Skeletal muscle cell (primary cell): ENCODE measurements at regions not wholly inside any gene's neighbourhood (a gene's known extent, or its start where the extent isn't known, plus 50 kb on each side); places are given as distances from the start of the nearest gene placed in this dataset.
A peak's percentile ranks its signal among the peaks of the same experiment; 100 is the strongest.
"Not testable (repeated sequence)": the region's sequence is repeated elsewhere in the genome, so short reads cannot be mapped to it uniquely, and the experiment has no call there.

Experiments
- DNase-seq: peaks from one replicate; pipeline ENCODE4 v3.0.0-alpha.2; 2010; ENCODE audit warnings: low read depth
- H3K4me3 ChIP-seq: 2 replicates; pipeline ENCODE4 v1.5.1; 2011; ENCODE audit warnings: low read depth, mild to moderate bottlenecking, control low read depth, low read length, moderate library complexity

DNA sequence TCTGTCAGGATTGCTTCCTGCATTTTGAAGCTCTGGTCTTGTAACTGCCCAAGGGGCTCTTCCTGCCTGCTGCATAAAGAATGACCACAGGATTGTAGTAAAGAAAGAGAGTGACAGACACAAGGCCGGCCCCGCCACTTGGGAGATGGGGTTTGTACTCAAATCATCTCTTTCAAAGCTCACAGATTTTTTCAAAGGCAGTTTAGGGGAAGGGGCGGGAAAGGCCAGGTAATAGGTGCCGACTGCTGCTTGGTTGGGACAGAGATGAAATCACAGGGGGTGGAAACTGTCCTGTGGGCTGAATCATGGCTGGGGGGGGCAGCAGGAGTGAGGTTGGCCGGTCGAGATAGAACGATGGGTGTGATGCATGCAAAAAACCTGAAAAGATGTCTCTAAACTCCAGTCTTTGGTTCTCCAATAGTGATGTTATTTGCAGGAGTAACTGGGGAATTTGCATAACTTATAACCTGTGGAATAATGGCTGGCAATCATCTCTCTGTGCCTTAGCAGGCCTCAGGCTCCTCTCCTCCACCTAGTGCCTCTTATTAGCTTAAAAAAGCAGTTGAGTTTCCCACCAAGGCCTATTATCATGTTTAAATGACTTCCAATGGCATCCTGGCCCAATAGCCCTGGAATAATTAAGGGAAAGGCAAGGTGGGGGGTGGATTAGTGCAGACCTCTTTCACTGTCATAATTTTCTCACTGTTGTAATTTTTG, 778.4 kb upstream of the FRG1 start:
- H3K4me3 ChIP-seq = no peak overlapping the region
- DNase-seq = no peak

DNA sequence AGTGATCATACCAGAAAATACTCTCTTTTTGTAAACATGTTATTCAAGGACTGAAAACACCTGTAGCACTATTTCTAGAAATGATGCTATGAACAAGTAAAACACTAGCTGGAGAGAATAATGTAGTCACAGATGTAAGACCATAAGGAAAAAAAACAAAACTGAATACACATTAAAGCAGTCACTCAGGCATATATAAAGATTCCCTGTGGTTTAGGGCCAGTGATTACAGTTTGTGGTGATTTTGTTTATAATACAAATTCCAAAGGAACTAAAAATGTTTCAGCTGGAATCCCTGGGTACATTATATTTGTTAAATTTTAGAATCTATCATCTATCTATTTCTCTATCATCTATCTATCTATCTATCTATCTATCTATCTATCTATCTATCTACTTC, 777.8 kb upstream of the FRG1 start:
- DNase-seq = no peak
- H3K4me3 ChIP-seq = no peak overlapping the region

DNA sequence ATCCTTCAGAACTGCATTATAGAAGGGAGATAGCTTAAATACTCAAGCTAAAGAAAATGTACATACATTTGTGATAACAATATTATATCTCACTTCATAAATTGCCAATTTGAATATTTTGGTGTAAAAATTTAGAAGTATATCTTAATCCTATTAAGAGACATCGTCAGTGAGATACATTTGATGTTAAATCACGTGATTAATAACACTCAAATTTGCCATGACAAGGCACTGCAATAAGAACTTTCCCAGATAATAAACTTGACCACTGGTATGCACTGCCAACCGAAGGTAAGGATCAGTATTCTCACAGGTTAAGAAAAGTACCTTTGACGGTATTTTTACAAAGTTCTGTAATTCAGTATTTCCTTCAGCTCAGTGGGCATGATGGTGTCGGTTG, 764.7 kb upstream of the FRG1 start:
- no peak for DNase-seq

DNA sequence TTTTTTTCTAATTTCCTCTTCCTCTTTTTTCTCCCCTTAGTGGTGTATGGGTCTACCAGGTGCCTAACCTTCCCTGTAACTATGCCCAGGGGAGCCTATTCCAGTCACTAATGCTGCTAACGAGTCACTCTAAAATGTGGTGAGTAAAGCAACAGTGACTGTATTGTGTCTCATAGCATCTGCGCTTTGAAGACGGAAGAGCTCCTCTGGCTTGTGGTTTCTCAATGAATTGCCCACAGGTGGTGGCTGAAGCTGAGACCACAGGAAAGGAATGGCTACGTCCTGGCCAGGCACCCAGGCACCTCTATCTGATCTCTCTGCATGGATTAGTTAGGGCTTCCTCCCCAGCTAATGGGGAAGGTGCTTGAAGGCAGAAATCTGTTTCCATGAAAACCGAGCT, 763.5 kb upstream of the FRG1 start:
- DNase-seq = no peak
- H3K4me3 ChIP-seq = no peak overlapping the region

More for the DNA sequence above, 764.7 kb upstream of the FRG1 start:
- no peak overlapping the region for H3K4me3 ChIP-seq

DNA sequence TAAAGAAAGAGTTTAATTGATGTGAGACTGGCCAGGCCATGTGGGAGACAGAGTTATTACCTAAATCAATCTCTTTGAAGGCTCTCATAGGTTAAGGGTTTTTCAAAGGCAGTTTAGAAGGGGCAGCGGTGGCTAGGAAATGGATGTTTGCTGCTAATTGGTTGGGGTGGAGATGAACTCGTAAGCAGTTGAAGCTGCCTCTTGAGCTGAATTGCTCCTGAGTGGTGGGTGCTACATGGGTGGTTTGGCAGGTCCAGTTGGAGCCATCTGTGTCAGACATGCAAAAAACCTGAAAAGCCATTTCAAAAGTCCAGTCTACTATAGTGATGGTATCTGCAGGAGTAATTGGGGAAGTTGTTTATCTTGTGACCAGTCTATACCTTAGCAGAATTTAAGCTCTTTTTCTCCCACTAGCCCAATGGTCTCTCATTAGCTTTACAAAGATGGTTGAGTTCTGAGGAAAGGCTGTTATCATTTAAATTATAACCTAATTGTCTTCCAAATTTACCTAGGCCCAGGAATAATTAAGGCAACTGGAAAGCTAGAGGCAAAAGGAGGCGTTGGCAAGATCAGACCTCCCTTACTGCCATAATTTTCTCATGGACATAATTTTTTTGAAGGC, 762.4 kb upstream of the FRG1 start:
- no peak overlapping the region for H3K4me3 ChIP-seq
- no peak for DNase-seq

DNA sequence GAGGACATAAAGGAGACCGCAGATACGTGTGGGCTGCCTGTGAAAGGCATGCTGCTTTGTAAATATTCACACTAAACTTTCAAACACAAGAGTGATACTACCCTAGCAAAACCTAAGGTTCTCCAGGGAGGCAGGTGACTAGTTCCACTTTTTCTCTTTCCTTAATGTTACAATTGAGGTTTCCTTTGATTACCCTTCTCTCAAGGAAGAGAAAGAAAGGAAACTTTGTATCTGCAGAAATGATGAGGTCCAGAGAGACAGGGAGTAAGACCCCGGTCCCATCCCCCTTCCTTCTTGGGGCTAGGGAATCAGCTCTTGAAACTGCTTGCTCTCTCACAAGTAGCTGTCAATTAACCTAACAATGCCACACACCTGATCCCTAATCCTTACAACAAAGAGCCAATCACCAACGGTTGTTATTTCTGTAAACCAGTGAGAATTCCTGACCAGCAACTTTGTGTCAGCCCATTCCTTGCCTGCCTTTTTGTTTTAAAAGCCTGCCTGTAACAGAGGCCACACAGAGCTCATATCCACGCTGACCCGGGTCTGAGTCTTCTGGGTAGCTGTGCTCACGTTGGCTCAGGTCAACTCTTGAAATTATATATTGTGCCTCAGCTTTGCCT, 754.8 kb upstream of the FRG1 start:
- H3K4me3 ChIP-seq = no peak overlapping the region
- no peak for DNase-seq

DNA sequence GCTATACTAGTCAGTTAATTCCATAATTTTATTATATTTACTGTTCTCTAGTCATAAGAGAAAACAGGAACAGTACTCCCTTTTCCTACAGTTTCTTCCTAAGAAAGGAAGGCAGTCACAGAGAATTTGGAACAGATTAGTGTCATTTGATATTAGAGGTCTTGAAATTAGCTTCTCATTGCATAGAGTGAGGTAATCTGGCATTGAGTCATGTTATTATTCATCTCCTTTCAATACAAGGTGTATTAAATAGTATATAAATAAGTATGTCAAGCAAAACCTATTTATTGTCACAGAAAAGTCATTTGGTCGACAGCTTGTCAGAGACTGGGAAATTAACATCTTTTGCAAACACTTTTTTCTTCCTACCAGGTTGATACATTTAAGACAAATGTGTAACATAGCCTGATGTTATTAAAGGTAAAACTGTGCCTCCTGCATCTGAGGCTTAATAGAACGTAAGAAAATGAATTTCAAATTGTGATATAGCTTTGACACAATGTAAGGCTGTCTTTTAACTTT, 753.1 kb upstream of the FRG1 start:
- no peak overlapping the region for H3K4me3 ChIP-seq
- DNase-seq = no peak

DNA sequence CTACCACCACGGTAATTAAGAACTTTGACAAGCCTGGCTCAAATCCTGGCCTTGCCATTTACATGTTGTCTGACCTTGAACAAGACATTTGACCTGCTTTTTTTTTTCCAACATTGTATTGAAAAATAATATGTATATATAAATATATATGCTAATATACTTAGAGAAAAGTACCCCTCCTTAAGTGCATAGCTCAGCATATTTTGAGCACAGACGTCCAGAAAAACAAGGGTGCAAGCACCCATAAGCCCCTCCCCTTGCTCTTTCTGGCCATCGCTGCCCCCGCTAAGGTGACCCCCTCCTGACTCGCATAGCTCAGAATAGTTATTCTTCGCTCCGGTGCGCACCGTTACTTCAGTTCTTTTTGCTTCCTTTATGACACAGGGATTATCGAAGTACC, 742.0 kb upstream of the FRG1 start:
- no peak overlapping the region for H3K4me3 ChIP-seq
- DNase-seq = no peak

DNA sequence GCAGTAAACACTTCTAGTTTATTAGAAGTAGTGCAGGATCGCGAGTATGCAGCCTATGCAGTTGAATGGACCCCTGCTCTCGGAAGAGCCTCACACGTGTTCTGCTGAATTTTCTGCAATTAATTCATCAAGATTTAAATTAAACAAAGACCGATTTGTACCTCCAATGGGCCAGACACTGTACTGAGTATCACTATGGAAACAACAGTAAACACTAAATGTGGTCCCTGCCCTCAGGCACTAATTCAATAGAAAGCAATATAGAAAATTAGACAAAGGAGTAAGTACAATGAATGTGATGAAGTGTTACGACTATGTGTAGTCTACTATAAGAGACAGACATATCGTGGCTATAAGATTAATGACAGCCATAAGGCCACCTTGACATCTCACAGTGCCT, 740.3 kb upstream of the FRG1 start:
- no peak overlapping the region for H3K4me3 ChIP-seq
- no peak for DNase-seq

DNA sequence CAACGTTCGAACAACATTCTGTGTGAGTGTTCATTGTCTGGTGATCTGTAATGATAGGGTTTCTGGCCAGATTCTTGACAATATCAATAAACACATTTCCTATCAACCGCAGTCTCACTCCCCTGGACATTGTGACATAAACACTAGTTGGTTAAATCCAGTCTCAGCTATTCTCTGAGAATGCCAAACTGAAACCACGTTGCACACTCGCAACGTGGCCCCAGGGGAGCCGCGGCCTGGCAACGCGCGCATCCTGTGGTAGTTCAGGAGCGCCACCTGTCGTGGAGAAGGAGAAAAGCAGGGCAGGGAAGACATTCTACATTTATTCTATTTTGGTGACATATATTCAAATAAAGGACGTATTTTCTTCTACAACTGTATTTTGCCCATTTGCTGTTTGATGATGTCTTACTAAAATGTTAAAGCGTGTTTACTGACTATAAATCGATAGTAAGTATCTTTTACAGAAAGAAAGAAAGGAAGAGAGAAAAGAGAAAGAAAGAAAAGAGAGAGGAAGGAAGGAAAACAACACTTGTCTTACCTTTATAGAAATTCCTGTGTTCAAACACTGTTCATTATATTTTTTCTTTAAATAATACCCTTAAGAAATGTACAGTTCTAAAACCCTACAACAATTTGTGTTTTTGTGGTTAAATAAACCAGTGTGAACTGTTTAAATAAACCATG, 738.3 kb upstream of the FRG1 start:
- H3K4me3 ChIP-seq = peak overlapping the region; percentile 31
- DNase-seq = peak; percentile 79

DNA sequence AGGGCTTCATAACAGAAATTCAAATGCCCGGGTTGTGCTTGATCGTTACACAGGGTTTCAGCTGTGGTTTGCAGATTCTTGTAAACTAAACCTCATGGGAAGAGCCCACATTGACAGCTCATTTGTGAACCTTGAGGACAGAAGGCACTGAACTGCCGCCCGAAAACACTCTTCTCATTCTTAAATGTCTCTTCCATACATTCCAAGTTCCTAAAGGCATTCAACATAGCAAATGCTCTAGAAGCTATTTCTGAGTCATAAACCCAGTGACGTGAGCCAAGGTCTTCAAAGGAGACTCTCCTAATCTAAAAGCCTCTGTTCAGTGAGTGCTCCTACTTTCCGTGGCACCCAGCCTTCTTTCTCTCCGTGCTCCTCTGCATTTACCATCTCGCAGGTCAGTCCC, 737.8 kb upstream of the FRG1 start:
- DNase-seq = peak; percentile 47
- H3K4me3 ChIP-seq = no peak overlapping the region

DNA sequence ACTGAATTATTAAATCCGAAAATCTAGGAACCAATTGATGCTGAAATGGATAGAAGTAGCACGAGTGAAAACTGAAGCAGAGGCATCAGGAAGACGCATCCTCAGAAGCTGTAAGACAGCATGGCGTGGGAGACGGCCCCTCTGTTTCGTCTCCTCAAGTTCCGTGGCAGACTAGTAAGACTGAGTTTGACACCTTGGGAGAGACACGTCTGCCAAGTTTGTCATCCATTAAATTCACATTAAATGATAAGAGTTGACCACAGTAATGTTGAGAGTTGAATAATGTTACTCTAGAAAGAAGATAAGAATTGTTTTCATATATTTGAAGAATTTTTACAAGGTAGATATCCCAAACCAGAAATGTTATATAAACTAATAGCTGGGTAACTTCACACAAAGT, 736.1 kb upstream of the FRG1 start:
- H3K4me3 ChIP-seq = no peak overlapping the region
- no peak for DNase-seq

DNA sequence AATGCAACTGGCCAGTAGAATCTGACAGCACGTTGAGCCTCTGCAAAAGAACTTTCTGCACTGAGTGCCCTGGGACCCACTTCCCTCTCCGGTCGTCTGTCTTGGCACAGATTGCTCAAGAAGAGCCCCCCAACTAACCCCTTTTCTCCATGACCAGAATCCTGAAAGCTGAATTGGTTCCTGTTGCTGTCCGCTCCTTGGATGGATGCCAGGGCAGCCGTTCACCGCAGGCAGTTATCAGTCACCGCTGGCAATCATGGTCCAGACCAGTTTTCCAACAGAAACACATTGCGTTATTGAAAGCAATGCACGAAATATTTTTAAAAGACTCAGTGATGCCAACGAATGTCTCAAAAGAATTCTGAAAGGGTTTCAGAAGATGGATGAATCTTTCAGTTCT, 733.7 kb upstream of the FRG1 start:
- H3K4me3 ChIP-seq = no peak overlapping the region
- no peak for DNase-seq

DNA sequence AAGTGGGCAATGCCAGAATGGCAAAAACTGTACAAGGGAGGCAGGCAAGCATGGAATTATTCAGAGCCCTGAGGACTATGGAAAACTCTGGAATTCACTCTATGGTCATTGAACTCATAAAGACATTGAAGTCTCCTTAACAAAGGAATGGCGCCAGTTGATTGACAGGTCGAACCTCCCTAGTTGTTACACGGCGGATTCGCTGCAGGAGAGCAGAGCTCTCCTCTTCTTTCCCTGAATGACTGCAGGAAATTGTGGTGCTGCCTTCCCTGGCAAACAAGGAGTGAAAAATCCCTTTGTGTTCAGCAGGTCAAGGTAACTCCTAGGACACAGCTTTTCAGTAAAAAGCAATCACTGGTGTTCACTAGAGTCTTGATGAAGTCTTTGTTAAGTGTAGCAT, 732.8 kb upstream of the FRG1 start:
- no peak overlapping the region for H3K4me3 ChIP-seq
- DNase-seq = no peak

DNA sequence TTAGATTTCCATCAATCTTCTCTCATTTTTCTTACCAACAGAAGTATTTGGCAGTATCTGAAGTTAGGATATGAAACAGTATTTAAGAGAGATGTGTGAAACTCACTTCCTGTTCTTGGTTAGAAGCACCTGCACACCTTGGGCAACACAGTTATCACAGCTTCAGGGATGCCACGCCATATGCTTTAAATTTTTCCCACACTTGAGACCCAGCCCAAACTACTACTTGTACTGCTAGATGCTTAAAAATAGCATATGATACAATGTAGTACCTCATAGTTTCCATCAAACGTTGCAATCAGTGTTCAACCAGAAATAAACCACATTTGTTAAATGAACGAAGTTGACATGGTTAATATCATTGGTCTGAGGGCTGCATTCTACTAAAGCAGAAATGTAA, 725.1 kb upstream of the FRG1 start:
- no peak for DNase-seq

DNA sequence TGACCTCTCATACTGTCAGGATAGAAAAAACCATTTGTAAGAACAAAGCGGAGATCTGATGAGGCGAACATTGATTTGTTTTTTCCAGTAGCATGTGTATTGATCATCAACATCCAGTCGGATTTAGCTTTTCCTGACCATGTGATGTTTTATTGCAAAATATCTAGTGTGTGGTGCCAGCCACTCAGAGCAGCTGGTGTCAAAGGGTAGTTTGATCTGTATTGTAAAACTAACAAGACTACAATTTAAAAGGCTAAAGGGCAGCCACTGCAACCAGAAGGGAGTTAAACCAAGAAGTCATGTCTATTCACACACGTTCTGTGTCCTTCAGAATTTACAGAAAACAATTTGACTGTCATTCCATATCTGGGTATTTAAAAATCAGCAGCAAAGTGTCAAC, 719.0 kb upstream of the FRG1 start:
- H3K4me3 ChIP-seq = no peak overlapping the region
- no peak for DNase-seq

More for the DNA sequence above, 725.1 kb upstream of the FRG1 start:
- no peak overlapping the region for H3K4me3 ChIP-seq

DNA sequence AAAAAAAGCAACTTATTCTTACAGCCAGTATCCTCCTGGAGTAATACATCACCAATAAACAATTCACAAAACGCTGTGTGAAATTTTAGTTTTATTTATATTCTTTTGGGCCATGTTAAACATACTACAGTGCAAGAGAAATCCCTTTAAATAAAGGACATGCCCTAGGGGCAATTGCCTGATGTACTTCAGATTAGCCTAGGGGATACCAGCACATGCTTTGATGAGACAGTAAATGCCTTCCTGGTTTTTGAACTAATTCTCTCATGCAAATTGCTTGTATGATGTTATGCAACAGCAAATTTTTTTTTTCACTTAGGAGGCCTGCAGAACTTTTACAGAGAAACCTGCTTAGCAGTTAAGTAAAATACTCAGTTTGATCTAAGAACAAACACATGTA, 711.9 kb upstream of the FRG1 start:
- DNase-seq = no peak
- no peak overlapping the region for H3K4me3 ChIP-seq

DNA sequence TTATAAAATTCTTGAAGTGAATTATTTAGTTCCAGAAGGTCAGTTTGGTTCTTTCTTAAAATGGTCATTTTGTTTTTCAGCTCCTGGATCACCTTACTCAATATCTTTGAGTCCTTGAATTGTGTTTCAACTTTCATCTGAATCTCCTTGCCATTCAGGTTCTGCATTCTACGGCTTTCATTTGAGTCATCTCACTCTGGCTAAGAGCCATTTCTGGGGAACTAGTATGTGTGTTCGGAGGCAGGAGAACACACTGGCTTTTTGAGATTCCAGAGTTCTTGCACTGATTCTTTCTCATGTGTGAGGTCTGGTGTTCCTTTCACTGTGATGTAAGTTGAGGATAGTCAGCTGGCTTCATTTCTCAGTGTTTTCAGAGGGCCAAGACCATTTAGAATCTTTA, 708.4 kb upstream of the FRG1 start:
- no peak overlapping the region for H3K4me3 ChIP-seq
- DNase-seq = no peak

DNA sequence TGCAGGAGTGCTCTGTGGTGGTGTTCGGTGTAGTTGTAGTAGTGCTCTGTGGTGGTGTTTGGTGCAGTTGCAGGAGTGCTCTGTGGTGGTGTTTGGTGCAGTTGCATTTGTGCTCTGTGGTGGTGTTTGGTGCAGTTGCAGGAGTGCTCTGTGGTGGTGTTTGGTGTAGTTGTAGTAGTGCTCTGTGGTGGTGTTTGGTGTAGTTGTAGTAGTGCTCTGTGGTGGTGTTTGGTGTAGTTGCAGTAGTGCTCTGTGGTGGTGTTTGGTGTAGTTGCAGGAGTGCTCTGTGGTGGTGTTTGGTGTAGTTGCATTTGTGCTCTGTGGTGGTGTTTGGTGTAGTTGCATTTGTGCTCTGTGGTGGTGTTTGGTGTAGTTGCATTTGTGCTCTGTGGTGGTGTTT, 706.9 kb upstream of the FRG1 start:
- not testable (repeated sequence) for DNase-seq, H3K4me3 ChIP-seq

DNA sequence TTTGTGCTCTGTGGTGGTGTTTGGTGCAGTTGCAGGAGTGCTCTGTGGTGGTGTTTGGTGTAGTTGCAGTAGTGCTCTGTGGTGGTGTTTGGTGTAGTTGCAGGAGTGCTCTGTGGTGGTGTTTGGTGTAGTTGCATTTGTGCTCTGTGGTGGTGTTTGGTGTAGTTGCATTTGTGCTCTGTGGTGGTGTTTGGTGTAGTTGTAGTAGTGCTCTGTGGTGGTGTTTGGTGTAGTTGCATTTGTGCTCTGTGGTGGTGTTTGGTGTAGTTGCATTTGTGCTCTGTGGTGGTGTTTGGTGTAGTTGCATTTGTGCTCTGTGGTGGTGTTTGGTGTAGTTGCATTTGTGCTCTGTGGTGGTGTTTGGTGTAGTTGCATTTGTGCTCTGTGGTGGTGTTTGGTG, 705.7 kb upstream of the FRG1 start:
- not testable (repeated sequence) for DNase-seq, H3K4me3 ChIP-seq
